Adipocyte (in vitro differentiated cells): ENCODE measurements at regions not wholly inside any gene's neighbourhood (a gene's known extent, or its start where the extent isn't known, plus 50 kb on each side); places are given as distances from the start of the nearest gene placed in this dataset.

Source experiments
- DNase-seq: peaks from one replicate; pipeline ENCODE4 v3.0.0-alpha.2; 2015; ENCODE audit warnings: low read depth
- H3K27me3 ChIP-seq: replicated peaks from 2 replicates; pipeline ENCODE4 v1.7.0; 2013; ENCODE audit warnings: mild to moderate bottlenecking, low read length, moderate library complexity; ENCODE audit not compliant: control insufficient read depth, insufficient read depth
- H3K36me3 ChIP-seq: 2 replicates; pipeline ENCODE4 v1.7.0; 2013; ENCODE audit warnings: low read length, mild to moderate bottlenecking, moderate library complexity; ENCODE audit not compliant: control insufficient read depth, insufficient read depth, severe bottlenecking
- H3K4me1 ChIP-seq: 2 replicates; pipeline ENCODE4 v1.7.0; 2013; ENCODE audit warnings: mild to moderate bottlenecking, low read length, moderate library complexity; ENCODE audit not compliant: control insufficient read depth, insufficient read depth
- H3K4me3 ChIP-seq: 2 replicates; pipeline ENCODE4 v1.7.0; 2013; ENCODE audit warnings: mild to moderate bottlenecking, low read length, moderate library complexity
- H3K9ac ChIP-seq: 2 replicates; pipeline ENCODE4 v1.7.0; 2013; ENCODE audit warnings: mild to moderate bottlenecking, low read length, moderate library complexity
- H3K9me3 ChIP-seq: 2 replicates; pipeline ENCODE4 v1.7.0; 2013; ENCODE audit warnings: mild to moderate bottlenecking, low read length, moderate library complexity; ENCODE audit not compliant: control insufficient read depth

- Histone ChIP-seq H3K4me1 (peaks cover 12% of the 10 kb centered on the region), H3K27me3 (no peaks in the 10 kb centered on the region), H3K4me3 (no peak overlapping the region), H3K9me3 (no peaks in the 10 kb centered on the region), H3K9ac (no peak overlapping the region), H3K36me3 (no peaks in the 10 kb centered on the region)
- no peak for DNase-seq
These were observed 82.5 kb upstream of the STX18 start for GRCh38 chr4:4624276-4624897.

- peaks cover 9% of the 10 kb centered on the region for H3K4me1 ChIP-seq
- H3K27me3 ChIP-seq = no peaks in the 10 kb centered on the region
- no peak overlapping the region for H3K9ac ChIP-seq
- no peak for DNase-seq
- no peaks in the 10 kb centered on the region for H3K9me3 ChIP-seq
- no peaks in the 10 kb centered on the region for H3K36me3 ChIP-seq
- H3K4me3 ChIP-seq = no peak overlapping the region
These were observed 78.0 kb upstream of the STX18 start for GRCh38 chr4:4619821-4620220.

GRCh38 chr4:4618847-4619246, 77.0 kb upstream of the STX18 start:
- no peak for DNase-seq
- H3K36me3 ChIP-seq = no peaks in the 10 kb centered on the region
- peaks cover 13% of the 10 kb centered on the region for H3K4me1 ChIP-seq
- H3K9me3 ChIP-seq = no peaks in the 10 kb centered on the region
- no peak overlapping the region for H3K9ac ChIP-seq
- no peaks in the 10 kb centered on the region for H3K27me3 ChIP-seq
- H3K4me3 ChIP-seq = no peak overlapping the region

- H3K9me3 ChIP-seq = no peaks in the 10 kb centered on the region
- no peaks in the 10 kb centered on the region for H3K27me3 ChIP-seq
- peak overlapping the region; percentile 19 for H3K9ac ChIP-seq
- no peaks in the 10 kb centered on the region for H3K36me3 ChIP-seq
- H3K4me1 ChIP-seq = peaks cover 24% of the 10 kb centered on the region
- no peak overlapping the region for H3K4me3 ChIP-seq
- DNase-seq = peak; percentile 81
These were observed 73.3 kb upstream of the STX18 start for GRCh38 chr4:4614925-4615678.

- H3K36me3 ChIP-seq = no peaks in the 10 kb centered on the region
- no peaks in the 10 kb centered on the region for H3K27me3 ChIP-seq
- H3K9ac ChIP-seq = no peak overlapping the region
- peaks cover 24% of the 10 kb centered on the region for H3K4me1 ChIP-seq
- no peaks in the 10 kb centered on the region for H3K9me3 ChIP-seq
- DNase-seq = no peak
- H3K4me3 ChIP-seq = no peak overlapping the region
These were observed 71.9 kb upstream of the STX18 start for GRCh38 chr4:4613641-4614286.

- Histone ChIP-seq H3K36me3 (no peaks in the 10 kb centered on the region), H3K4me3 (no peak overlapping the region), H3K9ac (no peak overlapping the region), H3K9me3 (no peaks in the 10 kb centered on the region), H3K4me1 (peaks cover 24% of the 10 kb centered on the region), H3K27me3 (no peaks in the 10 kb centered on the region)
- DNase-seq = peak; percentile 4
These were observed 71.2 kb upstream of the STX18 start for GRCh38 chr4:4613126-4613465.

GRCh38 chr4:4610672-4611071, 68.8 kb upstream of the STX18 start:
- H3K36me3 ChIP-seq = no peaks in the 10 kb centered on the region
- DNase-seq = no peak
- H3K27me3 ChIP-seq = no peaks in the 10 kb centered on the region
- H3K9me3 ChIP-seq = no peaks in the 10 kb centered on the region
- peaks cover 34% of the 10 kb centered on the region for H3K4me1 ChIP-seq
- no peak overlapping the region for H3K9ac ChIP-seq
- H3K4me3 ChIP-seq = no peak overlapping the region

GRCh38 chr4:4609622-4610334, 67.9 kb upstream of the STX18 start:
- Histone ChIP-seq H3K36me3 (no peaks in the 10 kb centered on the region), H3K27me3 (no peaks in the 10 kb centered on the region), H3K4me3 (no peak overlapping the region), H3K4me1 (peaks cover 25% of the 10 kb centered on the region), H3K9ac (no peak overlapping the region), H3K9me3 (no peaks in the 10 kb centered on the region)
- no peak for DNase-seq

GRCh38 chr4:4608214-4608537, 66.3 kb upstream of the STX18 start:
- H3K9me3 ChIP-seq = no peaks in the 10 kb centered on the region
- no peaks in the 10 kb centered on the region for H3K36me3 ChIP-seq
- peaks cover 15% of the 10 kb centered on the region for H3K4me1 ChIP-seq
- H3K9ac ChIP-seq = no peak overlapping the region
- no peak overlapping the region for H3K4me3 ChIP-seq
- H3K27me3 ChIP-seq = no peaks in the 10 kb centered on the region
- DNase-seq = no peak

GRCh38 chr4:4607336-4608213, 65.7 kb upstream of the STX18 start:
- H3K36me3 ChIP-seq = no peaks in the 10 kb centered on the region
- H3K4me1 ChIP-seq = peaks cover 11% of the 10 kb centered on the region
- no peak overlapping the region for H3K9ac ChIP-seq
- no peak overlapping the region for H3K4me3 ChIP-seq
- no peaks in the 10 kb centered on the region for H3K27me3 ChIP-seq
- no peaks in the 10 kb centered on the region for H3K9me3 ChIP-seq
- no peak for DNase-seq
